Stimulated activated CD4-positive, alpha-beta T cell treated with anti-CD3 and anti-CD28 coated beads, TNF-alpha, amount 100 ng/mL, for 4 hours (primary cell): ENCODE measurements at regions not wholly inside any gene's neighbourhood (a gene's known extent, or its start where the extent isn't known, plus 50 kb on each side); places are given as distances from the start of the nearest gene placed in this dataset.
"Not testable (repeated sequence)": the region's sequence is repeated elsewhere in the genome, so short reads cannot be mapped to it uniquely, and the experiment has no call there.

Experiments
- DNase-seq, 3 experiments: peaks; one replicate each; pipeline ENCODE4 v3.0.0-alpha.2; 2020; ENCODE audit warnings: low read depth in 3 of 3

GRCh38 chr13:84870190-84870589 is 929.0 kb downstream of the SLITRK6 start:
- DNase-seq: no peak

GRCh38 chr13:84867246-84867645 is 932.0 kb downstream of the SLITRK6 start:
- no peak for DNase-seq

GRCh38 chr13:84865783-84866221 is 933.4 kb downstream of the SLITRK6 start:
- no peak for DNase-seq

GRCh38 chr13:84864341-84864740 is 934.9 kb downstream of the SLITRK6 start:
- no peak for DNase-seq

- DNase-seq: no peak
These were observed 952.1 kb downstream of the SLITRK6 start for GRCh38 chr13:84847107-84847506.

- no peak for DNase-seq
These were observed 953.2 kb downstream of the SLITRK6 start for GRCh38 chr13:84845907-84846619.

GRCh38 chr13:84844473-84844872 is 954.7 kb downstream of the SLITRK6 start:
- no peak for DNase-seq

GRCh38 chr13:84843368-84843767 is 955.9 kb downstream of the SLITRK6 start:
- DNase-seq: no peak

GRCh38 chr13:84834201-84834600 is 951.9 kb upstream of the SLITRK1 start:
- DNase-seq: no peak

- DNase-seq: no peak
These were observed 949.7 kb upstream of the SLITRK1 start for GRCh38 chr13:84831666-84832657.

- no peak for DNase-seq
These were observed 941.3 kb upstream of the SLITRK1 start for GRCh38 chr13:84823528-84823927.

- no peak for DNase-seq
These were observed 939.0 kb upstream of the SLITRK1 start for GRCh38 chr13:84821261-84821660.

GRCh38 chr13:84816567-84817105 is 934.4 kb upstream of the SLITRK1 start:
- no peak for DNase-seq

- no peak for DNase-seq
These were observed 930.5 kb upstream of the SLITRK1 start for GRCh38 chr13:84812789-84813188.

GRCh38 chr13:84812078-84812477 is 929.8 kb upstream of the SLITRK1 start:
- no peak for DNase-seq

- no peak for DNase-seq
These were observed 928.5 kb upstream of the SLITRK1 start for GRCh38 chr13:84810781-84811180.

GRCh38 chr13:84802073-84802472 is 919.8 kb upstream of the SLITRK1 start:
- DNase-seq: no peak

- DNase-seq: no peak
These were observed 902.3 kb upstream of the SLITRK1 start for GRCh38 chr13:84784443-84785153.

GRCh38 chr13:84777316-84777715 is 895.0 kb upstream of the SLITRK1 start:
- no peak for DNase-seq

- no peak for DNase-seq
These were observed 894.3 kb upstream of the SLITRK1 start for GRCh38 chr13:84776593-84776992.

GRCh38 chr13:84775920-84776319 is 893.6 kb upstream of the SLITRK1 start:
- not testable (repeated sequence) for DNase-seq

- no peak for DNase-seq
These were observed 891.8 kb upstream of the SLITRK1 start for GRCh38 chr13:84774111-84774510.
